Liver (tissue), 8 donors: ENCODE measurements at regions not wholly inside any gene's neighbourhood (a gene's known extent, or its start where the extent isn't known, plus 50 kb on each side); places are given as distances from the start of the nearest gene placed in this dataset.

Source experiments
- DNase-seq: peaks from one replicate; pipeline ENCODE4 v3.0.0-alpha.2; 2017; ENCODE audit warnings: low spot score
- H3K27ac ChIP-seq, 2 donors: one replicate each; pipeline ENCODE4 v1.7.0; 2013; ENCODE audit warnings: inconsistent platforms in 2 of 2, low read length in 2 of 2, control low read depth in 1 of 2, low read depth in 1 of 2, mild to moderate bottlenecking in 1 of 2
- H3K27me3 ChIP-seq, 4 donors: one replicate each; pipeline versions ENCODE4 v1.6.1 to v1.7.0; 2013; ENCODE audit warnings: low read length in 3 of 4, inconsistent platforms in 1 of 4, mild to moderate bottlenecking in 1 of 4, moderate library complexity in 1 of 4; ENCODE audit not compliant: control insufficient read depth in 4 of 4, insufficient read depth in 4 of 4
- H3K36me3 ChIP-seq, 4 donors: one replicate each; pipeline versions ENCODE4 v1.6.1 to v1.7.0; 2013; ENCODE audit warnings: low read length in 3 of 4, mild to moderate bottlenecking in 3 of 4, low read depth in 1 of 4, moderate library complexity in 1 of 4; ENCODE audit not compliant: control insufficient read depth in 4 of 4, insufficient read depth in 3 of 4
- H3K4me1 ChIP-seq, 4 donors: one replicate each; pipeline versions ENCODE4 v1.6.1 to v1.7.0; 2013; ENCODE audit warnings: low read length in 3 of 4, mild to moderate bottlenecking in 3 of 4, moderate library complexity in 1 of 4; ENCODE audit not compliant: control insufficient read depth in 4 of 4, insufficient read depth in 4 of 4
- H3K4me3 ChIP-seq, 3 donors: one replicate each; pipeline versions ENCODE4 v1.6.1 to v1.7.0; 2013; ENCODE audit warnings: low read length in 3 of 3, control low read depth in 1 of 3, low read depth in 1 of 3, mild to moderate bottlenecking in 1 of 3
- H3K9ac ChIP-seq, 2 donors: one replicate each; pipeline ENCODE4 v1.7.0; 2013; ENCODE audit warnings: low read length in 2 of 2, mild to moderate bottlenecking in 2 of 2, moderate library complexity in 2 of 2, control low read depth in 1 of 2, low read depth in 1 of 2
- H3K9me3 ChIP-seq, 4 donors: one replicate each; pipeline versions ENCODE4 v1.6.1 to v1.7.0; 2013; ENCODE audit warnings: low read length in 3 of 4; ENCODE audit not compliant: control insufficient read depth in 4 of 4
- ATF3 ChIP-seq: IDR thresholded peaks from 2 replicates; pipeline ENCODE4 v1.6.1; 2016; ENCODE audit warnings: antibody characterized with exemption
- CTCF ChIP-seq: fragments of 150-350 bp; IDR thresholded peaks from 2 replicates; pipeline ENCODE4 v1.5.1; 2017; ENCODE audit warnings: improper control_type of control experiment, low read depth, low read length; ENCODE audit not compliant: missing input control
- EGR1 ChIP-seq, 2 donors: IDR thresholded peaks; 2 replicates each; pipeline ENCODE4 v1.6.1; 2016 to 2018; ENCODE audit warnings: antibody characterized with exemption in 2 of 2, low read depth in 2 of 2
- FOXA1 ChIP-seq: IDR thresholded peaks from 2 replicates; pipeline ENCODE4 v1.6.1; 2016; ENCODE audit warnings: antibody characterized with exemption
- FOXA2 ChIP-seq: IDR thresholded peaks from 2 replicates; pipeline ENCODE4 v1.6.1; 2016; ENCODE audit warnings: antibody characterized with exemption
- GABPA ChIP-seq, 2 donors: IDR thresholded peaks in 1 of 2; conservative IDR thresholded peaks in 1 of 2; 2 replicates each; pipeline ENCODE4 v1.6.1; 2016; ENCODE audit warnings: antibody characterized with exemption in 2 of 2, mild to moderate bottlenecking in 1 of 2, moderate library complexity in 1 of 2
- HNF4A ChIP-seq, 2 donors: conservative IDR thresholded peaks; 2 replicates each; pipeline ENCODE4 v1.6.1; 2016; ENCODE audit warnings: antibody characterized with exemption in 2 of 2, mild to moderate bottlenecking in 2 of 2
- HNF4G ChIP-seq: IDR thresholded peaks from 2 replicates; pipeline ENCODE4 v1.6.1; 2016; ENCODE audit warnings: antibody characterized with exemption
- JUND ChIP-seq, 2 donors: IDR thresholded peaks; 2 replicates each; pipeline ENCODE4 v1.6.1; 2016; ENCODE audit warnings: antibody characterized with exemption in 2 of 2
- MAX ChIP-seq: IDR thresholded peaks from 2 replicates; pipeline ENCODE4 v1.6.1; 2016; ENCODE audit warnings: antibody characterized with exemption
- NR2F2 ChIP-seq: IDR thresholded peaks from 2 replicates; pipeline ENCODE4 v1.6.1; 2016; ENCODE audit warnings: antibody characterized with exemption
- RAD21 ChIP-seq, 2 donors: IDR thresholded peaks; 2 replicates each; pipeline ENCODE4 v1.6.1; 2016; ENCODE audit warnings: antibody characterized with exemption in 2 of 2, mild to moderate bottlenecking in 2 of 2
- REST ChIP-seq: IDR thresholded peaks from 2 replicates; pipeline ENCODE4 v1.6.1; 2016; ENCODE audit warnings: antibody characterized with exemption, mild to moderate bottlenecking
- RXRA ChIP-seq, 2 donors: IDR thresholded peaks; 2 replicates each; pipeline ENCODE4 v1.6.1; 2017 to 2018; ENCODE audit warnings: antibody characterized with exemption in 2 of 2, mild to moderate bottlenecking in 1 of 2
- SP1 ChIP-seq: IDR thresholded peaks from 2 replicates; pipeline ENCODE4 v1.6.1; 2018; ENCODE audit warnings: antibody characterized with exemption, mild to moderate bottlenecking
- TAF1 ChIP-seq: conservative IDR thresholded peaks from 2 replicates; pipeline ENCODE4 v1.6.1; 2016; ENCODE audit warnings: antibody characterized with exemption, mild to moderate bottlenecking
- YY1 ChIP-seq: IDR thresholded peaks from 2 replicates; pipeline ENCODE4 v1.6.1; 2016; ENCODE audit warnings: antibody characterized with exemption, mild to moderate bottlenecking
- ZBTB33 ChIP-seq: IDR thresholded peaks from 2 replicates; pipeline ENCODE4 v1.6.1; 2016; ENCODE audit warnings: antibody characterized with exemption
- WGBS: extraction: QIAGEN DNeasy Blood & Tissue Kit; methylation state at CpG from one replicate; pipeline ENCODE4 v1.1.7; 2013; 5-methylcytosine and 5-hydroxymethylcytosine counted together
- donor health status: healthy.
- donor health status: healthy.
- donor health status: healthy.
- donor health status: healthy.
- donor health status: healthy.

- WGBS, result 86% methylated on average over 8 of the region's 8 CpGs
- DNase-seq, result no peak
- Histone ChIP-seq H3K27me3 (no peaks in the 10 kb centered on the region), H3K27ac (no peak overlapping the region), H3K4me3 (no peak overlapping the region), H3K4me1 (peaks cover 0 to 24% (median 11%) of the 10 kb centered on the region in 4 donors), H3K9me3 (no peaks in the 10 kb centered on the region), H3K9ac (no peak overlapping the region), H3K36me3 (no peaks in the 10 kb centered on the region)
- no peak for TF ChIP-seq HNF4G
- no peak for TF ChIP-seq YY1
- TF ChIP-seq RAD21 (IDR thresholded peaks at IDR 0.05), result no peak
- no peak for TF ChIP-seq EGR1 (IDR thresholded peaks at IDR 0.05; ENCODE audit: low read depth in 2 of 2)
- TF ChIP-seq HNF4A (conservative IDR thresholded peaks at IDR 0.05), result no peak
- no peak for TF ChIP-seq RXRA (IDR thresholded peaks at IDR 0.05)
- no peak for TF ChIP-seq FOXA1
- TF ChIP-seq ZBTB33, result no peak
- no peak for TF ChIP-seq MAX
- TF ChIP-seq NR2F2, result no peak
- TF ChIP-seq GABPA (IDR thresholded peaks at IDR 0.05 in 1 of 2, conservative IDR thresholded peaks at IDR 0.05 in 1 of 2), result no peak
- TF ChIP-seq ATF3, result no peak
- TF ChIP-seq REST, result no peak
- TF ChIP-seq TAF1, result no peak
- no peak for TF ChIP-seq CTCF
- TF ChIP-seq JUND (IDR thresholded peaks at IDR 0.05), result no peak
- TF ChIP-seq SP1, result no peak
- TF ChIP-seq FOXA2, result no peak
Measured at GRCh38 chr3:72176537-72177041, 391.6 kb upstream of the PROK2 start.
